Endothelial cell of umbilical vein (primary cell): ENCODE measurements at regions not wholly inside any gene's neighbourhood (a gene's known extent, or its start where the extent isn't known, plus 50 kb on each side); places are given as distances from the start of the nearest gene placed in this dataset.

Experiments used
- BruUV-seq: library from RNA; stranded (reverse); fragments of 400-500 nt; replicated peaks from 2 replicates; lab custom pipeline; 2021; lab: Mats Ljungman, UMichigan
- CTCF ChIA-PET: fragments of 300-600, 350-600 bp; sonication (Branson Sonifier 250); formaldehyde crosslinking; loops from one replicate; lab custom pipeline; 2021; ENCODE audit warnings: antibody characterized with exemption, inconsistent platforms; lab: Charles Lee
- POLR2A ChIA-PET: fragments of 300-600, 350-600 bp; sonication (Branson Sonifier 250); formaldehyde crosslinking; loops from one replicate; lab custom pipeline; 2021; ENCODE audit warnings: antibody characterized with exemption, inconsistent platforms; lab: Charles Lee
- DNase-seq: peaks from one replicate; pipeline ENCODE4 v3.0.0-alpha.2; 2011; ENCODE audit warnings: low read depth, low spot score
- FAIRE-seq: peaks from 2 replicates; lab custom pipeline; 2011; peaks lifted over from hg19 to GRCh38; lab: Jason Lieb, UNC
- H2AFZ ChIP-seq: 2 replicates; pipeline ENCODE4 v1.6.0; 2012; ENCODE audit warnings: low read depth, low read length, control low read depth, inconsistent platforms
- H3K27ac ChIP-seq: 2 replicates; pipeline ENCODE4 v1.5.1; 2011; ENCODE audit warnings: low read depth, mild to moderate bottlenecking, control low read depth, low read length, moderate library complexity; ENCODE audit not compliant: insufficient read depth
- H3K27me3 ChIP-seq, 2 experiments: 2 replicates each; pipeline versions ENCODE4 v1.6.0 to v1.6.1; 2011; ENCODE audit warnings: low read length in 2 of 2, mixed read lengths in 1 of 2; ENCODE audit not compliant: control insufficient read depth in 2 of 2, insufficient read depth in 2 of 2
- H3K36me3 ChIP-seq, 2 experiments: 2 replicates in 1 of 2; 3 replicates in 1 of 2; pipeline ENCODE4 v1.5.1; 2011; ENCODE audit warnings: low read length in 2 of 2, mild to moderate bottlenecking in 1 of 2, moderate library complexity in 1 of 2; ENCODE audit not compliant: control insufficient read depth in 2 of 2, insufficient read depth in 2 of 2; ENCODE audit errors: extremely low read depth in 1 of 2
- H3K4me1 ChIP-seq: 3 replicates; pipeline ENCODE4 v1.5.1; 2011; ENCODE audit warnings: mild to moderate bottlenecking, low read length; ENCODE audit not compliant: control insufficient read depth, insufficient read depth; ENCODE audit errors: extremely low read depth
- H3K4me2 ChIP-seq: 2 replicates; pipeline ENCODE4 v1.6.1; 2011; ENCODE audit warnings: low read length, control low read depth, mixed read lengths; ENCODE audit not compliant: insufficient read depth
- H3K4me3 ChIP-seq, 3 experiments: fragments of 200-600 bp in 1 of 3; sonication (generic), shearing (Covaris generic) in 1 of 3; replicated peaks in 1 of 3; 2 replicates each; pipeline ENCODE4 v1.5.1; 2011 to 2016; ENCODE audit warnings: control low read depth in 3 of 3, low read length in 3 of 3, mild to moderate bottlenecking in 2 of 3, inconsistent platforms in 1 of 3, low read depth in 1 of 3, moderate library complexity in 1 of 3; ENCODE audit not compliant: insufficient read depth in 1 of 3
- H3K79me2 ChIP-seq: 2 replicates; pipeline ENCODE4 v1.6.0; 2012; ENCODE audit warnings: low read length, inconsistent platforms; ENCODE audit not compliant: control insufficient read depth, insufficient read depth
- H3K9ac ChIP-seq: replicated peaks from 2 replicates; pipeline ENCODE3; 2011; ENCODE audit warnings: low read length, control low read depth; ENCODE audit not compliant: insufficient read depth; ENCODE audit errors: extremely low read depth
- H3K9me1 ChIP-seq: replicated peaks from 3 replicates; pipeline ENCODE4 v1.6.0; 2011; ENCODE audit warnings: mild to moderate bottlenecking, low read length; ENCODE audit not compliant: control insufficient read depth, insufficient read depth; ENCODE audit errors: extremely low read depth
- H3K9me3 ChIP-seq: replicated peaks from 2 replicates; pipeline ENCODE4 v1.5.1; 2012; ENCODE audit warnings: low read length, inconsistent platforms; ENCODE audit not compliant: control insufficient read depth, insufficient read depth
- H4K20me1 ChIP-seq: replicated peaks from 2 replicates; pipeline ENCODE3; 2011; ENCODE audit warnings: mild to moderate bottlenecking, low read length; ENCODE audit not compliant: control insufficient read depth, insufficient read depth; ENCODE audit errors: extremely low read depth
- CTCF ChIP-seq, 2 donors: IDR thresholded peaks; 1 replicate in 1 of 2; 2 replicates in 1 of 2; pipeline ENCODE4 v1.5.1; 2011; ENCODE audit warnings: low read length in 2 of 2, mild to moderate bottlenecking in 2 of 2, moderate library complexity in 2 of 2, control low read depth in 1 of 2, inconsistent platforms in 1 of 2, low read depth in 1 of 2; ENCODE audit not compliant: insufficient read depth in 1 of 2; ENCODE audit errors: extremely low read depth in 1 of 2
- EZH2 ChIP-seq: IDR thresholded peaks from 2 replicates; pipeline ENCODE4 v1.6.1; 2012; ENCODE audit warnings: borderline replicate concordance, low read depth, mild to moderate bottlenecking, moderate library complexity, low read length, inconsistent platforms; ENCODE audit not compliant: severe bottlenecking
- FOS ChIP-seq: IDR thresholded peaks from 2 replicates; pipeline ENCODE4 v1.6.1; 2011; ENCODE audit warnings: mild to moderate bottlenecking, low read length, moderate library complexity, borderline replicate concordance; ENCODE audit not compliant: insufficient read depth
- GATA2 ChIP-seq: IDR thresholded peaks from 2 replicates; pipeline ENCODE4 v1.7.0; 2011; ENCODE audit warnings: low read depth, mild to moderate bottlenecking, moderate library complexity, mixed read lengths, low read length; ENCODE audit not compliant: insufficient read length, insufficient read depth
- JUN ChIP-seq: IDR thresholded peaks from 2 replicates; pipeline ENCODE4 v1.6.1; 2011; ENCODE audit warnings: borderline replicate concordance, low read depth; ENCODE audit not compliant: insufficient read length, insufficient read depth
- MYC ChIP-seq: IDR thresholded peaks from one replicate; pipeline ENCODE4 v1.6.1; 2011; ENCODE audit warnings: mild to moderate bottlenecking, low read depth, low read length
- POLR2A ChIP-seq: IDR thresholded peaks from 2 replicates; pipeline ENCODE4 v1.6.1; 2012; ENCODE audit warnings: low read depth, mild to moderate bottlenecking, control low read depth, low read length
- POLR2AphosphoS5 ChIP-seq: IDR thresholded peaks from 2 replicates; pipeline ENCODE4 v1.6.1; 2012; ENCODE audit warnings: low read depth, mild to moderate bottlenecking, control low read depth, low read length, moderate library complexity; ENCODE audit not compliant: insufficient read depth
- dilution Hi-C: fragments of 300-500 bp; cut with MboI; formaldehyde crosslinking; loops from one replicate; pipeline ENCODE4 v1.15.0; 2019; ENCODE audit warnings: low sequenced_read_pairs; ENCODE audit not compliant: extremely low pct_ligation_motif_present
- intact Hi-C: fragments of 100-400 bp; cut with micrococcal nuclease; formaldehyde crosslinking; loops from one replicate; pipeline ENCODE4 v1.10.0; 2022
- TF ChIP-seq, protein P1 (sequence below): IDR thresholded peaks from 2 replicates; pipeline ENCODE4 v1.6.1; 2011; ENCODE audit not compliant: insufficient read depth, insufficient read length

DNA sequence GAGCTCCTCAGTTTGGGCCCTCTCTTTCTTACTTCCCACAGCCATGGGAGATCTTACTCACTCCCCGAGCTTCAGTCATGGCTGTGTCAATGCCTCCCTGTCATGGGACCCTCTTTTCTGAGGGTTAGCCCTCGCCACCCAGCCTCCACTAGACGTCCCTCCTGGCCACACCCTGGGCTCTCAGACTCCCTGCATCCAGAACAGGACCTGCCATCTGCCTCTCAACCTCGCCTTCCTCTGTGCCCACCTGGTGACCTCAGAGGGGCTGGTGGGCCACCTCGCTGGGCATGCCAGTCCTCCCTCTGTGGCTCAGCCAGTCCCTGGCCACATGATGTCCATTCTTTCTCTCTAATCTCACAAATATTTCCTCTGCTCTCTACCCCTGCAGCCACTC is 54.6 kb upstream of the MED9 start:
- BruUV-seq: no TSS peak
- POLR2A ChIA-PET: no interaction called here

More for the DNA sequence above, 54.6 kb upstream of the MED9 start:
- Histone ChIP-seq H3K36me3 (no peaks in the 10 kb centered on the region), H4K20me1 (no peaks in the 10 kb centered on the region), H3K4me3 (no peak overlapping the region), H2AFZ (no peak overlapping the region), H3K27ac (no peak overlapping the region), H3K4me2 (no peak overlapping the region), H3K9me1 (no peaks in the 10 kb centered on the region), H3K9ac (no peak overlapping the region), H3K27me3 (peaks cover 0 to 2% of the 10 kb centered on the region in 2 experiments), H3K4me1 (peaks cover 17% of the 10 kb centered on the region), H3K9me3 (no peaks in the 10 kb centered on the region), H3K79me2 (no peaks in the 10 kb centered on the region)
- CTCF ChIA-PET: no interaction called here
- FAIRE-seq: no peak
- dilution Hi-C loops (no loop called here), intact Hi-C loops (no loop called here)
- no peak for DNase-seq
- TF ChIP-seq JUN (no peak), GATA2 (no peak), POLR2A (no peak), MYC (no peak), POLR2AphosphoS5 (no peak), FOS (no peak), EZH2 (no peak), CTCF (IDR thresholded peaks at IDR 0.05; ENCODE audit: extremely low read depth in 1 of 2, insufficient read depth in 1 of 2, low read depth in 1 of 2, low read length in 2 of 2) (no peak)
- TF ChIP-seq, protein P1, sequence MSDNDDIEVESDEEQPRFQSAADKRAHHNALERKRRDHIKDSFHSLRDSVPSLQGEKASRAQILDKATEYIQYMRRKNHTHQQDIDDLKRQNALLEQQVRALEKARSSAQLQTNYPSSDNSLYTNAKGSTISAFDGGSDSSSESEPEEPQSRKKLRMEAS: no peak
